ENCODE measurements at regions not wholly inside any gene's neighbourhood (a gene's known extent, or its start where the extent isn't known, plus 50 kb on each side); places are given as distances from the start of the nearest gene placed in this dataset.

DNA sequence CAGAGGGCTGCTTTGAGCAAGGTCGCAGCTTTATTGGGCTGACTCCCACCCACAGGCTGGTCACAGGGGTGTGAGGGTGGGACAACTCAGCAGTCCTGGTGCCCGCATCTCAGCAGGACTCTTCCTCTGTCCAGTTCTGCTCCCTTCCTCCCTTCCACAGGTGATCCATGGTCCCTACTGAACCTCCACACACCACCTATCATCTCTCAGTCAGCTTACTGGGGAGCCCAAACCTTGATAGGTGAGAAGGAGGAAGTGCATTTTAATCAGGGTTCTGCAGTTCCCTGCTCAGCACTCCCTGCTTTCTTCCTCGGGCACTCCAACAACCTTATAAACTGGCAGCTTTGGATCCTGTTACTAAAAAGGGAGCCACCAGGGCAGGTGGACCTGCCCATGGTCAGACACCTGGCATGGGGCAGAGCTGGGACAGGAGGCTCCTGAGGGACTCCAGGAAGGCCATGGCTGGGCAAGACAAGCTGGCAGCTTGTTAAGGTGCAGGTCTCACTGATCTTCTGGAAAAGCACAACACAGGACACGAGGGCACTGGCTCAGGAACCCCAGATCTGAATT lies 664.6 kb downstream of the BCL11B start:
- peak in 1 of 2 donors; percentile 11 for DNase-seq

DNA sequence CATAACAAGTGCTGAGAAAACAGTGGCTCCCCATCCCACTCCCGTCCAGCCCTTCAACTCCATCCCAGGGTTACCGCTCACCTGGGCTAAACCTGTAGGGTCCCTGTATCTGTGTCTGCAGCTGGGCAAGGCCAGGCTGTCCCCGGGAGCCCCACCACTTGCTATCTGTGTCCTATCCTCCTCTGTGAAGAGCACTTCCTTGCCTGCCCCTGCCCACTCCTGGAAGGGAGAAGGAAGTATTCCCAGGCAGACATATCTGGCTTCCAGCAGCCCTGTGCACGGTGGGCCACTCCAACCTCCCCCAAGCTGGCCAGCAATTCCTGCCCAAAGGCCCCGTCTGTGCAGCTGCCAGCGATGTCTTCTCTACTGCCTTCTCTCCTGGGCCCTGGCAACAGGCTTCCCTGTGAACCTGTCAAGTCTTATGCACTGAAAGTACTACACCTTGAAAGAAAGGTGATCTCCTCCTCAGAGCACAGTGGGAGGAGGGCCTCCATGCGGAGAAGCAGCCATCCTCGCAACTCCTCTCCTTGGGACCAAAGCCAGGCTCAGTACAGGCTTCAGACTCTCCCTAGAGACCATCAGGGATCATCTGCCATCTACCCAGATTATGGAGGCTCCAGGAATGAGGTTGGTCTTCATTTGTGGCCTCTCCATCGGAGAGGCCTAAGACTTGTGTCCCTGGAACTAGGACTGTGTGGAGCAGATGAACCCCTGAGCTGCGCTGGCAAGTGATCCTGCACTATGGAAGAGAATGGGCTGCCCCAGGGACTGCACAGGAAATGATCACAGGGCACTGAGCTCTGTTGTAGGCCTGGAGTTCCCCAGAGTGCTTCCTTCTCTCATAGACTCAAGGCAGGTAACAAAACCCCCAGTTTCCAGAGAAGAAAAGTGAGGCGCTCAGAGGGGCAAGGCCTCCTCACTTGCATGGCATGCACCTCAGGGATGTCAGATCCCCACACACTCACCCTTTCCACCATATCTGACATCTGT lies 663.6 kb downstream of the BCL11B start:
- peak in 1 of 2 donors; percentile 11 for DNase-seq

GRCh38 chr14:98612434-98613200 lies 659.4 kb downstream of the BCL11B start:
- DNase-seq: peak in 1 of 2 donors; percentile 3

DNA sequence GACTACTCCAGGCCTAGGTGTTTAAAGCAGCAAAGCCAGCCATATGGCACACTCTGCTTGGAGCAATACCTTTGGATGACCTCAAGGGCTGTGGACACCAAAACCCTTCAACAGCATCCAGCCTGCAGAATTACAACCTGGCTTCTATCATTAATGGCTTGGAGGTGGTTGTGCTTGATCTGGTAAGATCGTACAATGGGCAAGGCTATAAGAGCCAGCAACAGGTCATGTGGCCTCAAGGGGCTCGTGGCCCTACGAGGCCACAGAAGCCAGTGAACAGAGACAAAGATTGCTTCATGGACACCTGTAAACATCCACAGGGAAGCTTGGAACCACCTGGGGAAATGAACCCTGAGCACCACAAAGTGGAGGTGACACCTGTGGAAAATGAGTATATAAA lies 657.3 kb downstream of the BCL11B start:
- DNase-seq: no peak

GRCh38 chr14:98622208-98623051 lies 649.6 kb downstream of the BCL11B start:
- no peak for DNase-seq

DNA sequence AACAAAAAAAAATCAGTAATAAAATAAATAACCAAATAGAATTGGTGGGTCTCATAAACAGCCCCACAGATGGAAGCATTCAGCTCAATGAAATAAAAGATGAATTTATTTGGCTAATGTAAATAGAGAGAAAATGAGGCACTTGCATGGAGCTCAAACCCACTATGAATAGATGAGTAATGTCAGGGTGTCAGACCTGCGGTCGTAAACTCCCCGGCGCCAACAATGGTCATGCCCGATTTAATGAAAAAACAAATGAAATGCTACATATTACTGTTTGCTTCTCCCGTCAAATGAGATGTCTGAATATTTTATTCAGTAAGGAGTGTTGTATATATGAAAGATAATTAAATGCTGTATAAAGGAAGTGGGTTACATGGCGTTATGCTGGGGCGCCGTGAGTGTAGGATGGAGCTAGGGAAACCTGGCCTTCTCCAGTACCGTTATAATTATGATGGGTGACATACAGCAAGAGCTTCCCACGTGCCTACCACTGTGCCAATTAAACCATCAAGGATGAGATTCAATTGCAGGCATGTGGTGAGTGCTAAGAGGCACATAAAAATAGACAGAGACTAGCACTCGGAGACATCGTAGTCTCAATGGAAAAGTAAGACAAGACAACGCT lies 648.1 kb downstream of the BCL11B start:
- no peak for DNase-seq

DNA sequence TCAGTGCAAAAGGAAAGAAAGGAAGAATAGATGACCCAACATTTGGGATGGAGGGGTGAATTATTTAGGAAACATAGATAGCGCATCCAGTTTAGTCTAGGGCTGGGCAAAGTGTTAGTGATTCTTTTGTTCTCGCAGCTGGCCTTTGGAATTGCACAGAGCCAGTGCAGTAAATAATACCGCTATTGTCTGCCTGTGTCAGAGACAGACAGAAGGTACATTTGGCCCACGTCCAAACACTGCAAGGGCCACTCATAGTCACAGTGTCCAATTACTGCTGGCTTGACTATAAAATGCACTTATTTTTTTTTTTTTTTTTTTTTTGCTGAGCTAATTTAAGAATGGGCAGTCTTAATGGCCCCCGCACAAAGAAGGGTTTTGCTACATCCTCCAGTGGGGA lies 638.6 kb downstream of the BCL11B start:
- no peak for DNase-seq

- no peak for DNase-seq
Measured at GRCh38 chr14:98634043-98634820, 637.8 kb downstream of the BCL11B start.

DNA sequence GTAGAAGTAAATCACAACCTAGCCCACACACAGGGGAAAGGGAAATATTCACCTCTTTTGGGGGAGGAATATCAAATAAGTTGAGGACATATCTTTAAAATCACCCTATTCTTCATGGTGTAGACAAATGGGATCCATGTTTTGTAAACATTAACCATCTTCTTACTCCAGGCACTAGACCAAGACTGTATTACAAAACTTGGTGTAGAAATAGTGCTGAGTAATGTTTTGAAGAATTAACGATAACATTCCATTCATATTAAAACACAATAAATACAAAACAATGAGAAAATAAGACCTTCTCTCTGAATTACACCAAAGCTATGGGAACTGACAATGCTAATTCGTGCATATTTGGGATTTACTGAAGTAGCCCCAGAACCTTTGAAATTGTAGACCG lies 633.6 kb downstream of the BCL11B start:
- DNase-seq: no peak

DNA sequence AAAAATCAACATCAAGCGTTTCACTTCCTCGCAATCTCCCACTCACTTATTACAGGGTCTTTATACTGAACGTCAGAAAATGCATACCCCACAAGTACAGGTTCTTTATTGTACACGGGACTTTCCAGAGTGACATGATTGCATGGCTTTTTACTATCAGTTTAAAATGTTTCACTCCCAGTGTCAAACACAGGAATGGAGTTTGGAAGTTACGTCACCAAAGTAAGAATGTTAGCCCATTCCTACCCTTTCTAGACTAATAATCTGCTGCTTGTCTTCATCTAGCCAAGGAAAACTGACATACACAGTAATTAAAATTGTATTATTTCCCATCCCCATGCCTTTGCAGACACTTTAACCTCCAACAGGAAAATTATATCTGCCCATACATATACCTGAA lies 624.2 kb downstream of the BCL11B start:
- no peak for DNase-seq

GRCh38 chr14:98651037-98651436 lies 621.0 kb downstream of the BCL11B start:
- DNase-seq: no peak

DNA sequence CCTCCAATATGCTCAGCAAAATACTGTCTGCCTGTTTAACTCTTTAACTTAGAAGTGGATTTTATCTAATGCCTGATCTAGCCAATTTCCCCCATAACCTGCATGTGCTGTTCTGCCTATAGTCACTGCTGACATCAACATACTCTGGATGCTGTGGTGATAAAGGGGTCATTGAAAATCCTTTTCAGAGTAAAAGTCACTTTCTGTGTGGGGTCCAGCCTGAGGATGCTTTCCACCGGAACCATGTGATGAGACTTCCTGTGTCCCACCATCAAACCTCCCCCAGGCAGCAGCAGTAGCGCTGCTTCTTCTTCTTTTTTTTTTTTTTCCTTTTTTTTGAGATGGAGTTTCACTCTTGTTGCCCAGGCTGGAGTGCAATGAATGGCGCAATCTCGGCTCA lies 607.0 kb downstream of the BCL11B start:
- no peak for DNase-seq

GRCh38 chr14:98666545-98666944 lies 605.5 kb downstream of the BCL11B start:
- DNase-seq: no peak

GRCh38 chr14:98682033-98682432 lies 590.0 kb downstream of the BCL11B start:
- DNase-seq: no peak

- DNase-seq: no peak
Measured at GRCh38 chr14:98682726-98683125, 589.3 kb downstream of the BCL11B start.

DNA sequence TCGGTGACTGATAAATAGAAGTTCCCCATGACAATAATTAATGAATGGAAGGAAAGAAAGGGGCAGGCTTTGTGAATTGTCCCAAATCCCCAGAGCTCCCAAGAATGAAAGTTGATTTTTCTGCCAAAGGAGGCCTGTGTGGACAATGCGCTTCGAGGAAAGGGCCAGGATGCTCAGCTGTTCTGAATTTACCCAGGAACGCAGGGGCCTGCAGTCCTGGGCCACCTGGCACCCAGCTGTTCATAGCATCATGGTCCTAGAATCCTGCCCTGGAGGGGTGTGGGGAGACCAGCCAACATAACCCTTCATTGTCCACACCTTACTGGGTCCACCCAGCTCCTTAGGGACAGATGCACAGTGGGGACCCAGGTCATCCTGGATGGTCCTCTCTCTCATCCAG lies 587.5 kb downstream of the BCL11B start:
- DNase-seq: no peak

- DNase-seq: no peak
Measured at GRCh38 chr14:98685725-98686124, 586.3 kb downstream of the BCL11B start.

DNA sequence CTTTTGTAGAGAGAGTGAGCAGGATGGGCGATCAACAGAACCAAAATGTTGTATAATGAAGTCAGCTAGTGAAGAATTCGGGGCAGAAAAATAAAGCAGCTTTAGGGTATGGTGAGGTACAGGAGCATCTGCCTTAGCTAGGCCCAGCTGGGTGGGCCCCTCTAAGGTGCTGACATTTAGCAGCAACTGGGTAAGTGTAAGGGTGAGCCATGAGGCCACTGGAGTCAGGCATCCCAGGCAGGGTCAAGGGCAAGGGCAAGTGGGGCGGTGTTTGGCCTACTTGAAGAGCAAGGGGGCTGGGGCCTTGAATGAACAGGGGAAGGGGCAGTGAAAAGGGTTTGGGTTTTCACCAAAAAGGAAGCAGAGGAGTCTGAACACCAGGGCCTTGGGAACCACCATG lies 583.6 kb downstream of the BCL11B start:
- DNase-seq: no peak

DNA sequence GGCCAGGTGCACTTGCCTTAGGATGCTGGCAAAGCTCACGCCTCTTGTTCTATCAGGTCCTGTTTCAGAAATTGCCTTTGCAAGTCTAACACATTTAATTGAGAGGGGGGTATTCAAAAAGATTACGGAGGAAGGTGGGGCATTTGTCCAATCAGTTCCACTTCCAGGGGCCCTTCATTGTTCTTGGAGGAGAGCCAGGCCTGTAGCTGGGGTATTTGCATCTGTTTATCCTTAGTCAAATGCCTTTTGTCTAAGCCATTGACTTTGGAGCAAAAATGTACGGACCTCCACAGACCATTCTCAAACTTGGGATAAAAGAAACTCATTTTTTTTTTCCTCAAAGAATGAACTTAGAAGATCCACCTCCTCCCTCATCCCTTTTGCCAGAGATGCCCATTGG lies 582.0 kb downstream of the BCL11B start:
- no peak for DNase-seq

DNA sequence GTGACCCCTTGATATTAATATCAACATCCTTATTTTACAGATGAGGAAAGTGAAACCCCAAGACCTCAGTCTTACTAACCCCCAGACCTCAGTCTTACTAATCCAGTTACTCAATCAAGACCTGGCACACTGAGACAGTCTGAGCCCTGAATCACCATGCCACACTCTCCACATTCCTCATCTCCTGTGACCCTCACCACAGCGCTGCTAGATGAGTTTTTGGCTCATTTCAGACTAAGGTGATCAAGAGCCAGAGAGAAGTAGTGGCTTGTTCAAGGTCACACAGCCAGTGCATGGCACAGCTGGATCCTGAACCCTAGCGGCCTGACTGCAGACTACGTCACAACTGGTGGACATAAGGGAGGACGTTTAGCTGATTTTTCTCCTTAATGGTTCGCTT lies 579.2 kb downstream of the BCL11B start:
- DNase-seq: peak in 1 of 2 donors; percentile 5

GRCh38 chr14:98694541-98694940 lies 577.5 kb downstream of the BCL11B start:
- no peak for DNase-seq
